Neural cell (in vitro differentiated cells): ENCODE measurements at regions not wholly inside any gene's neighbourhood (a gene's known extent, or its start where the extent isn't known, plus 50 kb on each side); places are given as distances from the start of the nearest gene placed in this dataset.

Experiments used
- H2AFZ ChIP-seq: fragments of 200-600, 300-800 bp; sonication (generic), shearing (Covaris generic); 2 replicates; pipeline ENCODE4 v1.6.0; 2014; ENCODE audit warnings: low read depth, mild to moderate bottlenecking, antibody characterized with exemption, low read length, moderate library complexity
- H3F3A ChIP-seq: fragments of 200-600 bp; shearing (Covaris generic); 2 replicates; pipeline ENCODE4 v1.6.1; 2016; ENCODE audit warnings: mild to moderate bottlenecking, moderate library complexity, mixed read lengths, antibody characterized with exemption, low read length; ENCODE audit not compliant: insufficient read depth, poor library complexity, severe bottlenecking
- H3K27ac ChIP-seq: fragments of 200-600, 300-800 bp; sonication (generic), shearing (Covaris generic); 2 replicates; pipeline ENCODE4 v1.5.1; 2014; ENCODE audit warnings: mild to moderate bottlenecking, low read length, moderate library complexity
- H3K27me3 ChIP-seq: fragments of 300-800, 200-600 bp; sonication (generic), shearing (Covaris generic); 2 replicates; pipeline ENCODE4 v1.6.0; 2014; ENCODE audit warnings: mild to moderate bottlenecking, low read depth, low read length, moderate library complexity; ENCODE audit not compliant: insufficient read depth
- H3K36me3 ChIP-seq: fragments of 300-800, 200-600 bp; sonication (generic), shearing (Covaris generic); 2 replicates; pipeline ENCODE4 v1.5.1; 2014; ENCODE audit warnings: mild to moderate bottlenecking, antibody characterized with exemption, low read length, moderate library complexity; ENCODE audit not compliant: insufficient read depth
- H3K4me2 ChIP-seq: fragments of 300-800, 200-600 bp; sonication (generic), shearing (Covaris generic); 2 replicates; pipeline ENCODE4 v1.6.0; 2014; ENCODE audit warnings: mild to moderate bottlenecking, low read length
- H3K4me3 ChIP-seq: fragments of 300-800, 200-600 bp; sonication (generic), shearing (Covaris generic); 2 replicates; pipeline ENCODE4 v1.5.1; 2014; ENCODE audit warnings: mild to moderate bottlenecking, low read length, moderate library complexity
- H3K79me2 ChIP-seq: fragments of 200-600 bp; shearing (Covaris generic); replicated peaks from 2 replicates; pipeline ENCODE4 v1.6.0; 2014; ENCODE audit warnings: mild to moderate bottlenecking, low read length, moderate library complexity; ENCODE audit not compliant: insufficient read depth
- H3K9ac ChIP-seq: fragments of 300-800, 200-600 bp; sonication (generic), shearing (Covaris generic); 2 replicates; pipeline ENCODE4 v1.6.1; 2016; ENCODE audit warnings: mild to moderate bottlenecking, low read length, mixed read lengths
- H3K9me2 ChIP-seq: fragments of 200-600 bp; shearing (Covaris generic); 2 replicates; pipeline ENCODE4 v1.6.1; 2016; ENCODE audit warnings: mild to moderate bottlenecking, low read length, mixed read lengths; ENCODE audit not compliant: insufficient read depth
- H3K9me3 ChIP-seq: fragments of 200-600, 300-800 bp; sonication (generic), shearing (Covaris generic); 2 replicates; pipeline ENCODE4 v1.6.1; 2016; ENCODE audit warnings: mild to moderate bottlenecking, mixed run types, low read length, moderate library complexity, mixed read lengths
- H4K20me1 ChIP-seq: fragments of 200-600 bp; shearing (Covaris generic); 2 replicates; pipeline ENCODE4 v1.6.1; 2016; ENCODE audit warnings: mild to moderate bottlenecking, mixed run types; ENCODE audit not compliant: insufficient read depth
- EP300 ChIP-seq: fragments of 450-650 bp; conservative IDR thresholded peaks from 2 replicates; pipeline ENCODE4 v1.6.1; 2014; ENCODE audit warnings: antibody characterized with exemption, mild to moderate bottlenecking, moderate library complexity; ENCODE audit not compliant: poor library complexity, severe bottlenecking
- EZH2 ChIP-seq: fragments of 200-600, 300-800 bp; shearing (Covaris generic), sonication (generic); IDR thresholded peaks from 2 replicates; pipeline ENCODE4 v1.6.1; 2014; ENCODE audit warnings: antibody characterized with exemption, low read length, borderline replicate concordance, mild to moderate bottlenecking; ENCODE audit not compliant: insufficient read depth, poor library complexity, severe bottlenecking
- MXI1 ChIP-seq: fragments of 450-650 bp; conservative IDR thresholded peaks from 2 replicates; pipeline ENCODE4 v1.6.1; 2014; ENCODE audit warnings: antibody characterized with exemption, mild to moderate bottlenecking; ENCODE audit not compliant: poor library complexity, severe bottlenecking
- POLR2AphosphoS5 ChIP-seq: IDR thresholded peaks from 2 replicates; pipeline ENCODE4 v1.6.1; 2012
- RAD21 ChIP-seq: fragments of 450-650 bp; conservative IDR thresholded peaks from 2 replicates; pipeline ENCODE4 v1.6.1; 2014; ENCODE audit warnings: antibody characterized with exemption, mild to moderate bottlenecking, moderate library complexity
- SMC3 ChIP-seq: fragments of 450-650 bp; conservative IDR thresholded peaks from 2 replicates; pipeline ENCODE4 v1.6.1; 2014; ENCODE audit warnings: antibody characterized with exemption, mild to moderate bottlenecking, moderate library complexity; ENCODE audit not compliant: poor library complexity
- TAF1 ChIP-seq: IDR thresholded peaks from 2 replicates; pipeline ENCODE4 v1.6.1; 2012; ENCODE audit warnings: low read depth
- TF ChIP-seq, protein P1 (sequence below): IDR thresholded peaks from 2 replicates; pipeline ENCODE4 v1.6.1; 2012; ENCODE audit warnings: borderline replicate concordance
- TF ChIP-seq, protein P2 (sequence below): fragments of 450-650 bp; IDR thresholded peaks from 2 replicates; pipeline ENCODE4 v1.5.1; 2014; ENCODE audit warnings: antibody characterized with exemption, mild to moderate bottlenecking, moderate library complexity; ENCODE audit not compliant: poor library complexity, severe bottlenecking

- Histone ChIP-seq H3F3A (no peaks in the 10 kb centered on the region), H3K9me2 (no peaks in the 10 kb centered on the region), H3K9me3 (no peaks in the 10 kb centered on the region), H4K20me1 (no peaks in the 10 kb centered on the region), H3K9ac (no peak overlapping the region), H2AFZ (no peak overlapping the region), H3K4me2 (no peak overlapping the region), H3K4me3 (no peak overlapping the region), H3K27ac (no peak overlapping the region), H3K79me2 (no peaks in the 10 kb centered on the region), H3K36me3 (no peaks in the 10 kb centered on the region), H3K27me3 (no peaks in the 10 kb centered on the region)
- TF ChIP-seq MXI1 (no peak), RAD21 (no peak), EZH2 (no peak), SMC3 (no peak), TAF1 (no peak), POLR2AphosphoS5 (no peak), EP300 (no peak)
- TF ChIP-seq, protein P1, sequence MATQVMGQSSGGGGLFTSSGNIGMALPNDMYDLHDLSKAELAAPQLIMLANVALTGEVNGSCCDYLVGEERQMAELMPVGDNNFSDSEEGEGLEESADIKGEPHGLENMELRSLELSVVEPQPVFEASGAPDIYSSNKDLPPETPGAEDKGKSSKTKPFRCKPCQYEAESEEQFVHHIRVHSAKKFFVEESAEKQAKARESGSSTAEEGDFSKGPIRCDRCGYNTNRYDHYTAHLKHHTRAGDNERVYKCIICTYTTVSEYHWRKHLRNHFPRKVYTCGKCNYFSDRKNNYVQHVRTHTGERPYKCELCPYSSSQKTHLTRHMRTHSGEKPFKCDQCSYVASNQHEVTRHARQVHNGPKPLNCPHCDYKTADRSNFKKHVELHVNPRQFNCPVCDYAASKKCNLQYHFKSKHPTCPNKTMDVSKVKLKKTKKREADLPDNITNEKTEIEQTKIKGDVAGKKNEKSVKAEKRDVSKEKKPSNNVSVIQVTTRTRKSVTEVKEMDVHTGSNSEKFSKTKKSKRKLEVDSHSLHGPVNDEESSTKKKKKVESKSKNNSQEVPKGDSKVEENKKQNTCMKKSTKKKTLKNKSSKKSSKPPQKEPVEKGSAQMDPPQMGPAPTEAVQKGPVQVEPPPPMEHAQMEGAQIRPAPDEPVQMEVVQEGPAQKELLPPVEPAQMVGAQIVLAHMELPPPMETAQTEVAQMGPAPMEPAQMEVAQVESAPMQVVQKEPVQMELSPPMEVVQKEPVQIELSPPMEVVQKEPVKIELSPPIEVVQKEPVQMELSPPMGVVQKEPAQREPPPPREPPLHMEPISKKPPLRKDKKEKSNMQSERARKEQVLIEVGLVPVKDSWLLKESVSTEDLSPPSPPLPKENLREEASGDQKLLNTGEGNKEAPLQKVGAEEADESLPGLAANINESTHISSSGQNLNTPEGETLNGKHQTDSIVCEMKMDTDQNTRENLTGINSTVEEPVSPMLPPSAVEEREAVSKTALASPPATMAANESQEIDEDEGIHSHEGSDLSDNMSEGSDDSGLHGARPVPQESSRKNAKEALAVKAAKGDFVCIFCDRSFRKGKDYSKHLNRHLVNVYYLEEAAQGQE, result no peak
- TF ChIP-seq, protein P2, sequence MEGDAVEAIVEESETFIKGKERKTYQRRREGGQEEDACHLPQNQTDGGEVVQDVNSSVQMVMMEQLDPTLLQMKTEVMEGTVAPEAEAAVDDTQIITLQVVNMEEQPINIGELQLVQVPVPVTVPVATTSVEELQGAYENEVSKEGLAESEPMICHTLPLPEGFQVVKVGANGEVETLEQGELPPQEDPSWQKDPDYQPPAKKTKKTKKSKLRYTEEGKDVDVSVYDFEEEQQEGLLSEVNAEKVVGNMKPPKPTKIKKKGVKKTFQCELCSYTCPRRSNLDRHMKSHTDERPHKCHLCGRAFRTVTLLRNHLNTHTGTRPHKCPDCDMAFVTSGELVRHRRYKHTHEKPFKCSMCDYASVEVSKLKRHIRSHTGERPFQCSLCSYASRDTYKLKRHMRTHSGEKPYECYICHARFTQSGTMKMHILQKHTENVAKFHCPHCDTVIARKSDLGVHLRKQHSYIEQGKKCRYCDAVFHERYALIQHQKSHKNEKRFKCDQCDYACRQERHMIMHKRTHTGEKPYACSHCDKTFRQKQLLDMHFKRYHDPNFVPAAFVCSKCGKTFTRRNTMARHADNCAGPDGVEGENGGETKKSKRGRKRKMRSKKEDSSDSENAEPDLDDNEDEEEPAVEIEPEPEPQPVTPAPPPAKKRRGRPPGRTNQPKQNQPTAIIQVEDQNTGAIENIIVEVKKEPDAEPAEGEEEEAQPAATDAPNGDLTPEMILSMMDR, result no peak
Measured at GRCh38 chr6:170134471-170135440, 156.1 kb downstream of the DLL1 start.

- Histone ChIP-seq H3K4me2 (no peak overlapping the region), H3K4me3 (no peak overlapping the region), H3K79me2 (no peaks in the 10 kb centered on the region), H3K27me3 (no peaks in the 10 kb centered on the region), H4K20me1 (no peaks in the 10 kb centered on the region), H3K9me3 (no peaks in the 10 kb centered on the region), H3K27ac (no peak overlapping the region), H3K9ac (no peak overlapping the region), H3K9me2 (no peaks in the 10 kb centered on the region), H3F3A (no peaks in the 10 kb centered on the region), H2AFZ (no peak overlapping the region), H3K36me3 (no peaks in the 10 kb centered on the region)
- no peak for TF ChIP-seq MXI1
- no peak for TF ChIP-seq RAD21
- no peak for TF ChIP-seq EZH2
- TF ChIP-seq TAF1, result no peak
- TF ChIP-seq POLR2AphosphoS5, result no peak
- TF ChIP-seq SMC3, result no peak
- TF ChIP-seq, protein P1, result no peak
- no peak for TF ChIP-seq EP300
- TF ChIP-seq, protein P2, result no peak
Measured at GRCh38 chr6:170134031-170134470, 156.8 kb downstream of the DLL1 start.
